NCI-H146 treated with DMSO at 0.1 percent for 48 hours (cell line): ENCODE measurements at regions not wholly inside any gene's neighbourhood (a gene's known extent, or its start where the extent isn't known, plus 50 kb on each side); places are given as distances from the start of the nearest gene placed in this dataset.

ENCODE experiments used
- DNase-seq: peaks from one replicate; lab custom pipeline; 2025; ENCODE audit not compliant: unreplicated experiment; lab: John Stamatoyannopoulos, UW

DNA sequence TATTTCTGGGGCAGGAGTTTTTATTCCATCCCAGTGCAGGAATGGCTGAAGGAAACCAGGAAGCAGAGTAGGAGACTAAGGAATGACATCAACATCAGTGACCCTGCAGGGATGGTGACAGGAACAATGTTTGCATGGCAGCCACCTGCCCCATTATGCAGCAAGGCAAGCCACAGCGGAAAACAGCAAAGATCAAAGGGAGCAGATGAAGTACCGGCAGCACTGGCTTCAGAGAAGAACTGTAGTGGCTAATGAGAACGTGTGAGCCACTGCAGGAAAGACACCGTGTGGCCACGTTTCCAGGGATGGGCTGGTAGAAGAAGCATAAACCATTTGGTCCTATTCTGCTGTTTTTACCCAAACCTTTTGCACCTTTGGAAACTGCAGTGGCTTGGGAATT, 52.9 kb upstream of the TAB2 start:
- DNase-seq: peak; percentile 83

- no peak for DNase-seq
These were observed 51.6 kb upstream of the TAB2 start for GRCh38 chr6:149265945-149266344.

DNA sequence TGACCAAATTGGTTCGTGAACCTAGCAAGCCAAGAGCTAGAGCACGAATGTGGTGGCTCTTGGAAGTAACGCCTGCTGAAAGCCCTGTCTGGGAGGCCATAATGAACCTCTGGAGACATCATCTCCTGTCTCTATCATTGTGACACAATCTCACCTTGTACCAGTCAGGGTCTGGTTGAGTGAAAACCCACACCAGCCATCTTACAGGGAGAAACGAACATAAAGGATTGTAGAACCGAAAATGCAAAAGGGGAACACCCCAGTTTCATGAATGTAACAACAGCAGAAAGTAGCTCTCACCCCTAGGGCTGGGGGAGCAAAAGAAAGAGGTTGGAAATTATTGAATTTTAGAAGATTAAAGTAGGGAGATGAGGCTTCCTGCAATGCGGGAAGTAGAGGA, 50.9 kb upstream of the TAB2 start:
- no peak for DNase-seq

DNA sequence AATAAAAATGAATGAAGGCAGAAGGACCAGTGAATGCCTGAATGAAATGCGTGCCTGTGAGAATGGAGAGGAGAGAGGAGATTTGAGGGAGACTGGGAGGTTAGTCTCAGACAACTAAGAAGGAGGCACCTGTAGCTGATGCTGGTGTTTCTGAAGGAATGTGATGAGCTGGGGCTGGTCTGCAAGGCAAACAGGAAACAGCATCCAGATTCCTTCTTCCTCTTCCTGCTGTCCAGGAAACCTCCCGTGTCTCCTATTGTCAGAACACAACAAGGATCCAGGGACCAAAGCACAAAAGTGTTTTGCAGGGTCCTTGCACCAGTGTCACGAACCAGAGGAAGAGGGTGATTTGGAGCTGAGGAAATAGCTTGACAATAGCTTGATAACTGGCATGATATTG, 50.4 kb upstream of the TAB2 start:
- no peak for DNase-seq

GRCh38 chr6:149267513-149268043, 49.9 kb upstream of the TAB2 start:
- no peak for DNase-seq
